ENCODE measurements at regions not wholly inside any gene's neighbourhood (a gene's known extent, or its start where the extent isn't known, plus 50 kb on each side); places are given as distances from the start of the nearest gene placed in this dataset.

DNA sequence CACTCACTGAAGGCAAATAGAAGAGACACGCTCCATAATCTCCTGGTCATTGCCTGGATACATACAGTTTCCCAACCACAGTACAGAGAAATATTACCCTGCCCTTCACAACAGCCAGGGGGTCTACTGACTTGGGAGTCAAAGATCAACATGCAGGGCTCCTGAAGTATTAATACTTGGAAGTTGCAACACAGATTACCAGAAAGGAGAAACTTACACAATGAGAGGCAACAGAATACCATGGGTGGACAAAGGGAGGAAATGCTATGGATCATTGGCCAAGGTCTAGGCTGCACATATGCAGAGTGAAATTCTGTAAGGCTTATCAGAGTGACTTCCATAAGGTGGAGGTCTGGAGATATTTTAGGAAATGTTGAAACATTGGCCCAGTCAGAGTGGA is 267.9 kb upstream of the FAT3 start:
- TF ChIP-seq EP300 (IDR thresholded peaks at IDR 0.05) (no peak), POLR2A (IDR thresholded peaks at IDR 0.05) (no peak)
- TF ChIP-seq, protein P1, sequence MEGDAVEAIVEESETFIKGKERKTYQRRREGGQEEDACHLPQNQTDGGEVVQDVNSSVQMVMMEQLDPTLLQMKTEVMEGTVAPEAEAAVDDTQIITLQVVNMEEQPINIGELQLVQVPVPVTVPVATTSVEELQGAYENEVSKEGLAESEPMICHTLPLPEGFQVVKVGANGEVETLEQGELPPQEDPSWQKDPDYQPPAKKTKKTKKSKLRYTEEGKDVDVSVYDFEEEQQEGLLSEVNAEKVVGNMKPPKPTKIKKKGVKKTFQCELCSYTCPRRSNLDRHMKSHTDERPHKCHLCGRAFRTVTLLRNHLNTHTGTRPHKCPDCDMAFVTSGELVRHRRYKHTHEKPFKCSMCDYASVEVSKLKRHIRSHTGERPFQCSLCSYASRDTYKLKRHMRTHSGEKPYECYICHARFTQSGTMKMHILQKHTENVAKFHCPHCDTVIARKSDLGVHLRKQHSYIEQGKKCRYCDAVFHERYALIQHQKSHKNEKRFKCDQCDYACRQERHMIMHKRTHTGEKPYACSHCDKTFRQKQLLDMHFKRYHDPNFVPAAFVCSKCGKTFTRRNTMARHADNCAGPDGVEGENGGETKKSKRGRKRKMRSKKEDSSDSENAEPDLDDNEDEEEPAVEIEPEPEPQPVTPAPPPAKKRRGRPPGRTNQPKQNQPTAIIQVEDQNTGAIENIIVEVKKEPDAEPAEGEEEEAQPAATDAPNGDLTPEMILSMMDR (IDR thresholded peaks at IDR 0.05): no peak
- Histone ChIP-seq H3K4me1 (ENCODE audit: insufficient read depth) (no peaks in the 10 kb centered on the region), H3K4me3 (no peak overlapping the region), H3K27me3 (no peaks in the 10 kb centered on the region), H3K27ac (no peak overlapping the region), H3K36me3 (no peaks in the 10 kb centered on the region), H3K9me3 (no peaks in the 10 kb centered on the region)
- DNase-seq: no peak
- 82 to 96% (median 95%) methylated on average over 1 of the region's 1 CpG for WGBS, 3 donors
- intact Hi-C loops (cut with DNase I): no loop called here

DNA sequence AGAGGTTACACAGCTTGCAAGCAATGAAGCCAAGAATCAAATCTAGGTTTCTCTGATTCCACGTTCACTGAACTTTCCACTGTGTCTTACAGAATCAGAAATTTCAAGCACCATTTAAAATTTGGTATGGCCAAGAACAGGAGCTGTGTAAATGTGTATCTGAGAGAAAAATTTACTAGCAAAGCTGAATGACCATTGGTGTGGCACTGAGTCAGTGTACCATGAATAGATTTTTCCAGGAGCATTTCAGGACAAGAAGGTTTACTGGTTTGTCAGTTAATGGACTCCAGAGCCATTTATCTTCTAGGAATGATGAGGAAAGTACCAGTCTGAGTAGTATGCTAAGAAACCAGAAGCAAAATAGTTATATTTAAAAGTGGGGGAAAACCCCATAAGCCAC is 269.4 kb upstream of the FAT3 start:
- Histone ChIP-seq H3K4me1 (ENCODE audit: insufficient read depth) (no peaks in the 10 kb centered on the region), H3K27ac (no peak overlapping the region), H3K27me3 (no peaks in the 10 kb centered on the region), H3K9me3 (no peaks in the 10 kb centered on the region), H3K4me3 (no peak overlapping the region), H3K36me3 (no peaks in the 10 kb centered on the region)
- no peak for TF ChIP-seq EP300 (IDR thresholded peaks at IDR 0.05)
- no peak for TF ChIP-seq POLR2A (IDR thresholded peaks at IDR 0.05)
- TF ChIP-seq, protein P1 (IDR thresholded peaks at IDR 0.05): no peak
- intact Hi-C loops (cut with DNase I): no loop called here
- 54 to 77% (median 56%) methylated on average over 1 of the region's 1 CpG for WGBS, 3 donors
- DNase-seq: no peak

GRCh38 chr11:91952056-91952455 is 272.6 kb upstream of the FAT3 start:
- Histone ChIP-seq H3K9me3 (no peaks in the 10 kb centered on the region), H3K4me3 (no peak overlapping the region), H3K4me1 (ENCODE audit: insufficient read depth) (peaks cover under 1% of the 10 kb centered on the region), H3K27me3 (no peaks in the 10 kb centered on the region), H3K27ac (no peak overlapping the region), H3K36me3 (no peaks in the 10 kb centered on the region)
- intact Hi-C loops (cut with DNase I): no loop called here
- no peak for DNase-seq
- 92 to 99% (median 98%) methylated on average over 5 of the region's 5 CpGs for WGBS, 3 donors
- TF ChIP-seq POLR2A (IDR thresholded peaks at IDR 0.05) (no peak), EP300 (IDR thresholded peaks at IDR 0.05) (no peak)
- TF ChIP-seq, protein P1 (IDR thresholded peaks at IDR 0.05): no peak

GRCh38 chr11:91947215-91947820 is 277.3 kb upstream of the FAT3 start:
- Histone ChIP-seq H3K27ac (no peak overlapping the region), H3K27me3 (no peaks in the 10 kb centered on the region), H3K4me1 (ENCODE audit: insufficient read depth) (peaks cover 2% of the 10 kb centered on the region), H3K9me3 (no peaks in the 10 kb centered on the region), H3K36me3 (no peaks in the 10 kb centered on the region), H3K4me3 (no peak overlapping the region)
- TF ChIP-seq POLR2A (IDR thresholded peaks at IDR 0.05) (no peak), EP300 (IDR thresholded peaks at IDR 0.05) (no peak)
- TF ChIP-seq, protein P1 (IDR thresholded peaks at IDR 0.05): no peak
- intact Hi-C loops (cut with DNase I): no loop called here
- DNase-seq: no peak
- 0 to 3% (median 0%) methylated on average over 2 of the region's 2 CpGs for WGBS, 3 donors

Measured in ovary (tissue), 7 donors.